Mammary epithelial cell (primary cell): ENCODE measurements at regions not wholly inside any gene's neighbourhood (a gene's known extent, or its start where the extent isn't known, plus 50 kb on each side); places are given as distances from the start of the nearest gene placed in this dataset.

Experiments
- EZH2 ChIP-seq: IDR thresholded peaks from 2 replicates; pipeline ENCODE4 v1.6.1; 2012; ENCODE audit warnings: low read length, inconsistent platforms, borderline replicate concordance
- TF ChIP-seq, protein P1 (sequence below), 2 donors: IDR thresholded peaks in 1 of 2; conservative IDR thresholded peaks in 1 of 2; 2 replicates each; pipeline ENCODE4 v1.5.1; 2011 to 2012; ENCODE audit warnings: inconsistent platforms in 2 of 2, low read length in 2 of 2, mild to moderate bottlenecking in 2 of 2, control low read depth in 1 of 2, low read depth in 1 of 2; ENCODE audit not compliant: insufficient read depth in 1 of 2; ENCODE audit errors: extremely low read depth in 1 of 2

DNA sequence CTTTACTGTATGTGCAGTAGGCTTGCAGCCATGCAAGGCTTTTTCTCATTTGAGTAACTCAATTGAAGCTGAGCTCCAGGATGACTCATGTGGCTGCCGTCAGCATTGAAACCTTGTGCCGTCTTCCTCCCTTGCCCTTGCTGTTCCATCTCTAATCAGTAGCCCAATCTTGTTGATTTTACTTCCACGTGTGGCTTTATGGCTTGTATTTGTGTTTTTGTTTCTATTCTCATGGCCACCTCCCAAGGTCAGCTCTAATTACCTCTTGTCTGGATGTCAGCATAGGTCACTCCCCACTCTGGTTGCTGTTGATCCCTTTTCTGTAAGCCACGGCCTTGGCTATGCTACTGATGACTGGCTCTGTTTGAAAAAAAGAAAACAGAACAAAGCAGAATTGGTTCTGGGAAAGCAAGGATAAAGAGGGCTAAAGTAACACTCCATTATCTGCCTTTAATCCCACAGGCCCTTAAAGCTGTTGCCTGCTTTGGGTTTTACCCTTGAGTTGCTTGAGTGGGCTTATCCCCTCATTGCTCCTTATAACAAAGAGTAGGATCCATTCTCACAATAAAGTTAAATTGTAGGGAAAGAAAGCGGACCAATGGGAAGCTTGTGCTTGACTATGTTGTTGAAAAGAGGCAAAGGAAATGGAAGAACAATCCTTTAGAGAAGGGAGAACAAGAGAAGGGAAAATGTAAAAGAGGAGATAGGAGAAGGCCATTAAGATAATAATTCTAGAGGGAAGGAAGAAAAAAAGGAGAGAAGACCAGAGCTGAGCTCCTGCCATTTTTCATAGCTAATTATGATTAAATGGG lies 173.9 kb upstream of the PGRMC2 start:
- TF ChIP-seq, protein P1, sequence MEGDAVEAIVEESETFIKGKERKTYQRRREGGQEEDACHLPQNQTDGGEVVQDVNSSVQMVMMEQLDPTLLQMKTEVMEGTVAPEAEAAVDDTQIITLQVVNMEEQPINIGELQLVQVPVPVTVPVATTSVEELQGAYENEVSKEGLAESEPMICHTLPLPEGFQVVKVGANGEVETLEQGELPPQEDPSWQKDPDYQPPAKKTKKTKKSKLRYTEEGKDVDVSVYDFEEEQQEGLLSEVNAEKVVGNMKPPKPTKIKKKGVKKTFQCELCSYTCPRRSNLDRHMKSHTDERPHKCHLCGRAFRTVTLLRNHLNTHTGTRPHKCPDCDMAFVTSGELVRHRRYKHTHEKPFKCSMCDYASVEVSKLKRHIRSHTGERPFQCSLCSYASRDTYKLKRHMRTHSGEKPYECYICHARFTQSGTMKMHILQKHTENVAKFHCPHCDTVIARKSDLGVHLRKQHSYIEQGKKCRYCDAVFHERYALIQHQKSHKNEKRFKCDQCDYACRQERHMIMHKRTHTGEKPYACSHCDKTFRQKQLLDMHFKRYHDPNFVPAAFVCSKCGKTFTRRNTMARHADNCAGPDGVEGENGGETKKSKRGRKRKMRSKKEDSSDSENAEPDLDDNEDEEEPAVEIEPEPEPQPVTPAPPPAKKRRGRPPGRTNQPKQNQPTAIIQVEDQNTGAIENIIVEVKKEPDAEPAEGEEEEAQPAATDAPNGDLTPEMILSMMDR (conservative IDR thresholded peaks at IDR 0.05 in 1 of 2, IDR thresholded peaks at IDR 0.05 in 1 of 2; ENCODE audit: extremely low read depth in 1 of 2, insufficient read depth in 1 of 2, low read depth in 1 of 2, low read length in 2 of 2): no peak
- TF ChIP-seq EZH2: no peak
